ENCODE measurements at regions not wholly inside any gene's neighbourhood (a gene's known extent, or its start where the extent isn't known, plus 50 kb on each side); places are given as distances from the start of the nearest gene placed in this dataset.
"Not testable (repeated sequence)": the region's sequence is repeated elsewhere in the genome, so short reads cannot be mapped to it uniquely, and the experiment has no call there.

DNA sequence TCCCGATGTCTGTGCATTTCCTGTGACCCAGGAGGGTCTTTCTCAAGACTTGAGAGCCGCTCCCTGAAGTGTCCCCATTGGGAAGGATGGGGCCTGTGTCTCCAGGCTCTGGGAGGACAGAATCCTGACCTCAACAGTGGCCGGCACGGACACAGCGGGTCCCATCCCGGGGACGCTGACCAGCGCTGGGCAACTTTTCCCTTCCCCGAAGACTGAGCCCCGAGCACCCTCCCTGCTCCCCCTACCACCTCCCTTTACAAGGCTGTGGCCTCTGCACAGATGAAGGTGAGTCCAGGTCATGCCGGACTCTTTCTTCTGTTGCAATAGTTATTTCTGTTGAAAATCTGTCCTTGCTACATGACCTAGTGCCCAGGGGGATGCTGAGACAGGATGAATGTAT lies 135.7 kb downstream of the TMEM121 start:
- H3K4me2 ChIP-seq (ENCODE audit: low read depth, low read length); H4K20me1 ChIP-seq (ENCODE audit: insufficient read depth, low read length); H3K4me1 ChIP-seq (ENCODE audit: insufficient read depth, low read length); H2AFZ ChIP-seq (ENCODE audit: low read length); intact Hi-C loops (cut with micrococcal nuclease; ENCODE audit: unreplicated experiment); CTCF ChIA-PET (ENCODE audit: low intra/inter-chr PET ratio, low total read pairs); POLR2A ChIA-PET; in situ Hi-C loops (cut with HindIII; ENCODE audit: extremely low pct_ligation_motif_present, low pct_unique_long_range_greater_than_20kb); H3K36me3 ChIP-seq (replicated peaks in 1 of 2; ENCODE audit: control insufficient read depth in 1 of 2, insufficient read depth in 2 of 2, low read length in 2 of 2); H3K27ac ChIP-seq (ENCODE audit: extremely low read length, insufficient read depth, low read length); DNase-seq (ENCODE audit: low spot score); H3K4me3 ChIP-seq (replicated peaks in 1 of 3; ENCODE audit: insufficient read depth in 1 of 3, low read depth in 2 of 3, low read length in 3 of 3); H3K9me3 ChIP-seq (ENCODE audit: low read length); BruUV-seq (replicated peaks); H3K9ac ChIP-seq (ENCODE audit: insufficient read depth, low read depth, low read length); ATAC-seq; H3K79me2 ChIP-seq (ENCODE audit: insufficient read depth, low read length); FAIRE-seq: not testable (repeated sequence)
- 13% methylated on average over 11 of the region's 11 CpGs for WGBS (ENCODE audit: low lambda C conversion rate)
- peaks cover 0 to 17% of the 10 kb centered on the region in 2 experiments; a peak in 4 of 5 replicates for H3K27me3 ChIP-seq (ENCODE audit: control insufficient read depth in 1 of 2, insufficient read depth in 2 of 2, low read length in 2 of 2)

DNA sequence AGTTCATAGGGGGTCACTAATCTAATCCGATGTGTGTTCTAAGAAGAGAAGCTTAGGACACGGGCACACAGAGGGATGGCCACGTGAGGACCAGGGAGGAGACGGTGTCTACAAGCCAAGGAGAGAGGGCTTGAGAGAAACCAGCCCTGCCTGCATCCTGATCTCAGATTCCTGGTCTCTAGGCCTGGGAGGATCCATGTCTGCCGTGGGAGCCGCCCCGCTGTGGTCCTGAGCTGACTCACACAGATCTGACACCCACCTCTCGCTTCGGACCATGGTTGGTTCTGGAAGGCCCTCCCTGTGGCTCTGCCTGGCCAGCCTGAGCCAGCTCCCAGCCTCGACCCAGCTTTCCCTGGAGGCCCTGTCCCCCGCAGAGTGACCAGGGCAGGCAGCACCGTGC lies 136.2 kb downstream of the TMEM121 start:
- H3K9ac ChIP-seq (ENCODE audit: insufficient read depth, low read depth, low read length); H3K27ac ChIP-seq (ENCODE audit: extremely low read length, insufficient read depth, low read length); H3K9me3 ChIP-seq (ENCODE audit: low read length); in situ Hi-C loops (cut with HindIII; ENCODE audit: extremely low pct_ligation_motif_present, low pct_unique_long_range_greater_than_20kb); H3K79me2 ChIP-seq (ENCODE audit: insufficient read depth, low read length); H3K4me1 ChIP-seq (ENCODE audit: insufficient read depth, low read length); CTCF ChIA-PET (ENCODE audit: low intra/inter-chr PET ratio, low total read pairs); FAIRE-seq; H2AFZ ChIP-seq (ENCODE audit: low read length); intact Hi-C loops (cut with micrococcal nuclease; ENCODE audit: unreplicated experiment); DNase-seq (ENCODE audit: low spot score); H3K4me2 ChIP-seq (ENCODE audit: low read depth, low read length); H3K4me3 ChIP-seq (replicated peaks in 1 of 3; ENCODE audit: insufficient read depth in 1 of 3, low read depth in 2 of 3, low read length in 3 of 3); BruUV-seq (replicated peaks); ATAC-seq; POLR2A ChIA-PET; H4K20me1 ChIP-seq (ENCODE audit: insufficient read depth, low read length); H3K36me3 ChIP-seq (replicated peaks in 1 of 2; ENCODE audit: control insufficient read depth in 1 of 2, insufficient read depth in 2 of 2, low read length in 2 of 2): not testable (repeated sequence)
- H3K27me3 ChIP-seq (ENCODE audit: control insufficient read depth in 1 of 2, insufficient read depth in 2 of 2, low read length in 2 of 2): peaks cover 0 to 20% of the 10 kb centered on the region in 2 experiments; a peak in 4 of 5 replicates
- WGBS (ENCODE audit: low lambda C conversion rate): 4% methylated on average over 3 of the region's 12 CpGs

DNA sequence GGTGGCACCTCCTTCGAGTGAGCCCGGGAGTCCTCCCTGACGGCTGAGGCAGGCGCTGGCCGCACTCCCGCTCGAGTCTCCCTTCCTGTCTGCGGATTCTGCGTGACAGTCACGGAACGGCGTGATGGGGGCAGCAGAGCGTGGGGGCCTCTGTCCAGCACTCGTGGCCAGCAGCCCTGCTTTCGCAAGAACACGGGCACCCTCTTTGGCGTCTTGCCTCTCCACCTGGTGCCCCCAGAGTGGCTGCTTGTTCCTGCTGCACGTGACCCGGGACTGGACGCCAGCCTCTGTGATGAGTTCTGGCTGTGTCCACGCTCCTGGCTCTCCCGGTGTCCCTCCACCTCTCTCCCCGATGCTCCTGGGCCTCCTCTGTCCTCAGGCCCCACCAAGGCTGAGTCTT lies 136.9 kb downstream of the TMEM121 start:
- H3K27ac ChIP-seq (ENCODE audit: extremely low read length, insufficient read depth, low read length); BruUV-seq (replicated peaks); H3K4me1 ChIP-seq (ENCODE audit: insufficient read depth, low read length); H3K9me3 ChIP-seq (ENCODE audit: low read length); H3K79me2 ChIP-seq (ENCODE audit: insufficient read depth, low read length); intact Hi-C loops (cut with micrococcal nuclease; ENCODE audit: unreplicated experiment); H3K36me3 ChIP-seq (replicated peaks in 1 of 2; ENCODE audit: control insufficient read depth in 1 of 2, insufficient read depth in 2 of 2, low read length in 2 of 2); FAIRE-seq; H3K4me3 ChIP-seq (replicated peaks in 1 of 3; ENCODE audit: insufficient read depth in 1 of 3, low read depth in 2 of 3, low read length in 3 of 3); H2AFZ ChIP-seq (ENCODE audit: low read length); ATAC-seq; H3K9ac ChIP-seq (ENCODE audit: insufficient read depth, low read depth, low read length); POLR2A ChIA-PET; CTCF ChIA-PET (ENCODE audit: low intra/inter-chr PET ratio, low total read pairs); DNase-seq (ENCODE audit: low spot score); in situ Hi-C loops (cut with HindIII; ENCODE audit: extremely low pct_ligation_motif_present, low pct_unique_long_range_greater_than_20kb); H4K20me1 ChIP-seq (ENCODE audit: insufficient read depth, low read length); H3K4me2 ChIP-seq (ENCODE audit: low read depth, low read length): not testable (repeated sequence)
- peaks cover 0 to 20% of the 10 kb centered on the region in 2 experiments; a peak in 4 of 5 replicates for H3K27me3 ChIP-seq (ENCODE audit: control insufficient read depth in 1 of 2, insufficient read depth in 2 of 2, low read length in 2 of 2)
- 11% methylated on average over 8 of the region's 23 CpGs for WGBS (ENCODE audit: low lambda C conversion rate)

DNA sequence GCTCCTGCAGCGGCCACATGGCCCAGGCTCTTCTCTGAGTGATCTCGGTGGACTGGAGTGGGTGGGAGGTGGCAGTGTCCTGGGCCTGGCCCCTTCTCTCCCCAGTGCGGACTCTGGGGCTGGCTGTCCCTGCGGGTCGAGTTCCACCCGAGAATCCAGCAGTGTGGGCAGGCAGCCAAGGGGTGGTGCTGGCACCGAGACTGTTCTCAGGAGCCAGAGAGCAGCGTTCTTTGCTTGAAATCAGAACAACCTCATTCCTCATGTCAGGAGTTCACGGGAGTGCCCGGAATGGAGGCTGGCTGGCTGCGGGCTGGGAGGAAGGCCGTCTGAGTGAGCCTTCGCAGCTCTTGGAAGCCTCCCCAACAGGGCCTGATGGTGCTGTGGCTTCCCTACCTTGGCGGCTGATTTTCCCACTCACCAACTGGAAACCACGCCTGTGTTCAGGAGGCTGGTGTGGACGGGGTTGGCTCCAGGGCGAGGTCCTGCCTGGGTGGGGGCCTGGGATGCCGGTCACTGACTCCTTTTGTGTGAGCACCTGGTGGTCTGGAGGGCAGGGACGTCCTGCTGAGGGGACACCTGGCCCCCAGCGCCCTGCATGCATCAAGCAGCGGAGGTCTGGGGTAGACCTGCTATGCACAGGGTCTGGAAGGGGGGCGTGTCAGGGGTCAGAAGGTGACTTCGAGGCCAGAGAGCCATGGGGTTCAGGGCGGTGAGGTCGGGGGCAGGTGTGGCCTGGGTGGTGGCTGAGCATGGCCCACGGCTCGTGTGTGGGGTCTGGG lies 137.6 kb downstream of the TMEM121 start:
- H3K9ac ChIP-seq (ENCODE audit: insufficient read depth, low read depth, low read length); FAIRE-seq; H3K36me3 ChIP-seq (replicated peaks in 1 of 2; ENCODE audit: control insufficient read depth in 1 of 2, insufficient read depth in 2 of 2, low read length in 2 of 2); H3K4me1 ChIP-seq (ENCODE audit: insufficient read depth, low read length); in situ Hi-C loops (cut with HindIII; ENCODE audit: extremely low pct_ligation_motif_present, low pct_unique_long_range_greater_than_20kb); BruUV-seq (replicated peaks); H3K9me3 ChIP-seq (ENCODE audit: low read length); H3K4me3 ChIP-seq (replicated peaks in 1 of 3; ENCODE audit: insufficient read depth in 1 of 3, low read depth in 2 of 3, low read length in 3 of 3); H4K20me1 ChIP-seq (ENCODE audit: insufficient read depth, low read length); H3K27ac ChIP-seq (ENCODE audit: extremely low read length, insufficient read depth, low read length); H3K4me2 ChIP-seq (ENCODE audit: low read depth, low read length); CTCF ChIA-PET (ENCODE audit: low intra/inter-chr PET ratio, low total read pairs); H3K79me2 ChIP-seq (ENCODE audit: insufficient read depth, low read length); H2AFZ ChIP-seq (ENCODE audit: low read length); intact Hi-C loops (cut with micrococcal nuclease; ENCODE audit: unreplicated experiment); DNase-seq (ENCODE audit: low spot score); ATAC-seq; POLR2A ChIA-PET: not testable (repeated sequence)
- 22% methylated on average over 8 of the region's 27 CpGs for WGBS (ENCODE audit: low lambda C conversion rate)
- peaks cover 0 to 20% of the 10 kb centered on the region in 2 experiments; a peak in 4 of 5 replicates for H3K27me3 ChIP-seq (ENCODE audit: control insufficient read depth in 1 of 2, insufficient read depth in 2 of 2, low read length in 2 of 2)

Data from HepG2 (cell line).